Adrenal gland (tissue), 9 donors: ENCODE measurements at regions not wholly inside any gene's neighbourhood (a gene's known extent, or its start where the extent isn't known, plus 50 kb on each side); places are given as distances from the start of the nearest gene placed in this dataset.

Source experiments
- DNase-seq, 7 donors: peaks; one replicate each; pipeline ENCODE4 v3.0.0-alpha.2; 2019 to 2020
- H3K27ac ChIP-seq, 5 donors: fragments of 200-600 bp; sonication (generic) in 4 of 5; 1 replicate in 3 of 5; 2 replicates in 2 of 5; pipeline versions ENCODE4 v1.5.1 to v1.8.0; 2016 to 2020; ENCODE audit warnings: mild to moderate bottlenecking in 1 of 5
- H3K27me3 ChIP-seq: fragments of 200-600 bp; 2 replicates; pipeline ENCODE4 v1.8.0; 2021
- H3K36me3 ChIP-seq, 2 donors: fragments of 200-600 bp; replicated peaks in 1 of 2; 1 replicate in 1 of 2; 2 replicates in 1 of 2; pipeline versions ENCODE4 v1.5.1 to v1.8.0; 2018 to 2022
- H3K4me1 ChIP-seq, 2 donors: fragments of 200-600 bp; replicated peaks in 1 of 2; 1 replicate in 1 of 2; 2 replicates in 1 of 2; pipeline versions ENCODE4 v1.5.1 to v1.8.0; 2018 to 2021
- H3K4me3 ChIP-seq, 4 donors: fragments of 200-600 bp; sonication (generic) in 3 of 4; one replicate each; pipeline ENCODE4 v1.5.1; 2016 to 2018
- H3K9me3 ChIP-seq, 3 donors: fragments of 200-600 bp; sonication (generic) in 1 of 3; replicated peaks in 1 of 3; 1 replicate in 2 of 3; 2 replicates in 1 of 3; pipeline versions ENCODE4 v1.5.1 to v1.8.0; 2016 to 2021
- POLR2A ChIP-seq, 2 donors: fragments of 450-650 bp; IDR thresholded peaks; one replicate each; pipeline ENCODE4 v1.6.1; 2017; ENCODE audit warnings: antibody characterized with exemption in 2 of 2, mild to moderate bottlenecking in 2 of 2, moderate library complexity in 1 of 2
- WGBS, 4 donors: extraction: QIAGEN DNeasy Blood & Tissue Kit in 2 of 4; methylation state at CpG; one replicate each; pipeline versions ENCODE4 v1.1.5 to v1.1.7; 2013 to 2017; 5-methylcytosine and 5-hydroxymethylcytosine counted together
- intact Hi-C, 2 donors: fragments of 100-400 bp; cut with DNase I; formaldehyde crosslinking; loops; one replicate each; pipeline versions ENCODE4 v1.14.1 to v1.15.0; 2022 to 2023
- TF ChIP-seq, protein P1 (sequence below), 6 experiments: fragments of 450-650 bp in 4 of 6; fragments of 200-600 bp in 2 of 6; sonication (generic) in 1 of 6; IDR thresholded peaks; 1 replicate in 5 of 6; 2 replicates in 1 of 6; pipeline versions ENCODE4 v1.5.1 to v1.8.0; 2016 to 2021; ENCODE audit warnings: antibody characterized with exemption in 6 of 6, mild to moderate bottlenecking in 2 of 6, moderate library complexity in 1 of 6
- donor health status: healthy with polysubstance abuse.
- donor health status: Bipolar disorder and iron deficiency.
- donor health status: DM: yes; HTN: yes; CAD: no.
- donor health status: DM: no; HTN: no; CAD: no.
- donor health status: DM: no; HTN: no; CAD: no.

DNA sequence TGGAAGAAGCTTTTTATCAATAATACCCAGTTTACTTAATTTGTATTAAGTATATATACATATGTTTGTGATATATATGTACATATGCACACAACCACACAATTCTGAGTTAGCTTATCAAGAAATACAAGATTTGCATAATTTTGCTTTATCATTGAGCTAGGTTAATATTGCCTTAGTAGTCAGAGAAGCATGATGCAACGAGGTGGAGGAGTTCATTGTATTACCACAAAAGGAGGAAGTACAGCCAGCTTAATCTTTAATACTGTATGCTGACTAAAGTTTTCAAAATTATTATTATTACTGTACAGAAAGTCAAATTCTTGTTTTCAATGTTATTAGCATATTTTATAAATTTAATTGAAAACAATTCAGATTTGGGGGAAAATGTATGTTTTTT lies 278.4 kb upstream of the PDGFD start:
- TF ChIP-seq, protein P1, sequence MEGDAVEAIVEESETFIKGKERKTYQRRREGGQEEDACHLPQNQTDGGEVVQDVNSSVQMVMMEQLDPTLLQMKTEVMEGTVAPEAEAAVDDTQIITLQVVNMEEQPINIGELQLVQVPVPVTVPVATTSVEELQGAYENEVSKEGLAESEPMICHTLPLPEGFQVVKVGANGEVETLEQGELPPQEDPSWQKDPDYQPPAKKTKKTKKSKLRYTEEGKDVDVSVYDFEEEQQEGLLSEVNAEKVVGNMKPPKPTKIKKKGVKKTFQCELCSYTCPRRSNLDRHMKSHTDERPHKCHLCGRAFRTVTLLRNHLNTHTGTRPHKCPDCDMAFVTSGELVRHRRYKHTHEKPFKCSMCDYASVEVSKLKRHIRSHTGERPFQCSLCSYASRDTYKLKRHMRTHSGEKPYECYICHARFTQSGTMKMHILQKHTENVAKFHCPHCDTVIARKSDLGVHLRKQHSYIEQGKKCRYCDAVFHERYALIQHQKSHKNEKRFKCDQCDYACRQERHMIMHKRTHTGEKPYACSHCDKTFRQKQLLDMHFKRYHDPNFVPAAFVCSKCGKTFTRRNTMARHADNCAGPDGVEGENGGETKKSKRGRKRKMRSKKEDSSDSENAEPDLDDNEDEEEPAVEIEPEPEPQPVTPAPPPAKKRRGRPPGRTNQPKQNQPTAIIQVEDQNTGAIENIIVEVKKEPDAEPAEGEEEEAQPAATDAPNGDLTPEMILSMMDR (IDR thresholded peaks at IDR 0.05), result no peak
- TF ChIP-seq POLR2A (IDR thresholded peaks at IDR 0.05), result no peak
- DNase-seq, result no peak
- intact Hi-C loops, result no loop called here
- Histone ChIP-seq H3K27me3 (no peaks in the 10 kb centered on the region), H3K4me3 (no peak overlapping the region), H3K36me3 (no peaks in the 10 kb centered on the region), H3K27ac (no peak overlapping the region), H3K9me3 (no peaks in the 10 kb centered on the region), H3K4me1 (no peaks in the 10 kb centered on the region)
- WGBS, 4 donors, result 59 to 91% (median 65%) methylated on average over 1 of the region's 1 CpG

DNA sequence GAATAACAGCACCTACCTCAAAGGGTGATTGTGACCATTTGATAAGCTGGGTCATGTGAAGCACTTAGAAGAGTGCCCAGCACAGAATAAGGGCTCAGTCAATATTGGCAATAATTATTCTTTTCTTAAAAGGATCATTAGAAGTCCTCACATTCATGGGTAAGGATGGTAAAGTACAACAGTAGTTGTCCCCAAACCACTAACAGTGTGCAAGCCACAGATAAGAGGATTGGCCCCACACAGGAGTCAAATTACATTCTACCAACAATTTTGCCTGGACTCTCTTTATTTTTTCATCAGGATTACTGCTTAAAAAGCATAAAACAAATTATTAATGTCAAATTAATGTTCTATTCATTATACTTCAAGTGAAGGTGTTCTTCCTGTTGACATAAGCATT lies 271.5 kb upstream of the PDGFD start:
- H3K4me1 ChIP-seq, result no peaks in the 10 kb centered on the region
- H3K27ac ChIP-seq, result no peak overlapping the region
- intact Hi-C loops, result no loop called here
- no peak for DNase-seq
- H3K36me3 ChIP-seq, result no peaks in the 10 kb centered on the region
- no peak for TF ChIP-seq POLR2A (IDR thresholded peaks at IDR 0.05)
- TF ChIP-seq, protein P1 (IDR thresholded peaks at IDR 0.05), result no peak
- peaks cover 4% of the 10 kb centered on the region for H3K27me3 ChIP-seq
- no peak overlapping the region for H3K4me3 ChIP-seq
- no peaks in the 10 kb centered on the region for H3K9me3 ChIP-seq

DNA sequence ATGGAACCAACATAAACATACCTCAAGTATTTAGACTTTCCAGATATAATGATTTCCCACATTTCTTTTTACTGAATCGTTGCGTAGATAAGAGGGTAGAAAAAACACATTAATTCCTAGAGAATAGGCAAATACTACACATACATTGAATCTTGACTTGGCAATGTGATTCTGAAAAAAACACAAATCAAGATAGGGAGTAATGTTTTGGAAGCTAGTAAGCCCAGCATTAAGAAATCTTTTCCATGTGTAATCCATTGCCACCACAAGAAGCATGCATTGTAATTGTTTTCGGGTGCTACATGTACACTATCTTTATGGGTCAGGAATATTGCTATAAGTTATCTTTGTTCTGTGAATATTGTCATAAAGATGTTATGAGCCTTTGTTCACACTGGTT lies 269.8 kb upstream of the PDGFD start:
- Histone ChIP-seq H3K4me3 (no peak overlapping the region), H3K36me3 (no peaks in the 10 kb centered on the region), H3K9me3 (no peaks in the 10 kb centered on the region), H3K27ac (no peak overlapping the region), H3K27me3 (peaks cover 4% of the 10 kb centered on the region), H3K4me1 (no peaks in the 10 kb centered on the region)
- WGBS, 4 donors, result 73 to 81% (median 79%) methylated on average over 3 of the region's 3 CpGs
- no peak for DNase-seq
- no peak for TF ChIP-seq POLR2A (IDR thresholded peaks at IDR 0.05)
- TF ChIP-seq, protein P1 (IDR thresholded peaks at IDR 0.05), result no peak
- intact Hi-C loops, result no loop called here

DNA sequence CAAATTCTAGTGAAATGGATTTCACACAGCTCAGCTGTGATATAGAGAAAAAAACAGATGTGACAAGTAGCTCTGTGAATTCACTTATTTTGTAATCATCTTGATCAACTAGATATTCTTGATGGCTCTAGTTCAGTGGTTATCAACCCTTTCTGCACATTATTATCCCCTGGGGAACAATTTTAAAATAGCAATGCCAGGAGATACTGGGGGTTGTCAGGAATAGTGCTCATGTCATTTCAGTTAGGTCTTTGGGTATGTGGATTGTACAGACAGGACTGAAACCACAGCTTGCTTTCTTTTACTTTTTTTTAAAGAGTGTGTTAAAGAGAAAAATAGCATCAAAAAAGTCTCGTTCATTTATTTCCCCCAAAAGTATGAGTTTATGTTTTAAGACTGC lies 269.0 kb upstream of the PDGFD start:
- 63 to 76% (median 72%) methylated on average over 1 of the region's 1 CpG for WGBS, 4 donors
- no peak overlapping the region for H3K4me3 ChIP-seq
- intact Hi-C loops, result no loop called here
- no peak for DNase-seq
- H3K9me3 ChIP-seq, result no peaks in the 10 kb centered on the region
- peaks cover 4% of the 10 kb centered on the region for H3K27me3 ChIP-seq
- H3K4me1 ChIP-seq, result no peaks in the 10 kb centered on the region
- no peaks in the 10 kb centered on the region for H3K36me3 ChIP-seq
- TF ChIP-seq, protein P1 (IDR thresholded peaks at IDR 0.05), result no peak
- no peak for TF ChIP-seq POLR2A (IDR thresholded peaks at IDR 0.05)
- no peak overlapping the region for H3K27ac ChIP-seq
